K562 (cell line): ENCODE measurements at regions not wholly inside any gene's neighbourhood (a gene's known extent, or its start where the extent isn't known, plus 50 kb on each side); places are given as distances from the start of the nearest gene placed in this dataset.

Experiments used
- CTCF ChIP-seq, 3 experiments: IDR thresholded peaks in 2 of 3; conservative IDR thresholded peaks in 1 of 3; 2 replicates each; pipeline ENCODE4 v1.5.1; 2011 to 2012; ENCODE audit warnings: low read length in 3 of 3, mild to moderate bottlenecking in 3 of 3, control low read depth in 2 of 3, improper control_type of control experiment in 1 of 3, inconsistent platforms in 1 of 3, low read depth in 1 of 3, mixed read lengths in 1 of 3, moderate library complexity in 1 of 3; ENCODE audit not compliant: insufficient read depth in 2 of 3
- MTA3 ChIP-seq: fragments of 450-650 bp; formaldehyde crosslinking; IDR thresholded peaks from 2 replicates; pipeline ENCODE4 v1.6.1; 2017; ENCODE audit warnings: mild to moderate bottlenecking, borderline replicate concordance
- NFYB ChIP-seq: IDR thresholded peaks from 2 replicates; pipeline ENCODE4 v1.6.1; 2011; ENCODE audit warnings: mild to moderate bottlenecking, moderate library complexity; ENCODE audit not compliant: insufficient read length; ENCODE audit errors: extremely low read depth
- PCBP1 ChIP-seq: fragments of 200-400 bp; formaldehyde crosslinking; IDR thresholded peaks from 2 replicates; pipeline ENCODE4 v1.6.1; 2018; ENCODE audit warnings: mild to moderate bottlenecking, low read depth, low read length; ENCODE audit not compliant: poor library complexity, severe bottlenecking
- PHF8 ChIP-seq: fragments of 200-600 bp; sonication (generic); IDR thresholded peaks from 2 replicates; pipeline ENCODE4 v1.6.1; 2012; ENCODE audit warnings: mixed run types, mild to moderate bottlenecking, inconsistent platforms, low read length, moderate library complexity, borderline replicate concordance
- POLR2A ChIP-seq: fragments of 450-650 bp; conservative IDR thresholded peaks from 2 replicates; pipeline ENCODE4 v1.6.1; 2016
- POLR2AphosphoS5 ChIP-seq: IDR thresholded peaks from 2 replicates; pipeline ENCODE4 v1.6.1; 2011; ENCODE audit warnings: mild to moderate bottlenecking, low read depth, low read length, moderate library complexity; ENCODE audit not compliant: control insufficient read depth, insufficient read depth
- RBM34 ChIP-seq: fragments of 200-400 bp; formaldehyde crosslinking; IDR thresholded peaks from 2 replicates; pipeline ENCODE4 v1.6.1; 2018; ENCODE audit warnings: low read length, borderline replicate concordance; ENCODE audit not compliant: insufficient read depth
- STAT6 ChIP-seq: sonication (generic); formaldehyde crosslinking; IDR thresholded peaks from 2 replicates; pipeline ENCODE4 v1.8.1; 2023; ENCODE audit warnings: mild to moderate bottlenecking, missing genetic modification reagents
- ZHX1 ChIP-seq: fragments of 150-350 bp; conservative IDR thresholded peaks from 2 replicates; pipeline ENCODE4 v1.6.1; 2014; ENCODE audit warnings: low read length
- ZNF274 ChIP-seq: IDR thresholded peaks from 2 replicates; pipeline ENCODE4 v1.6.1; 2011; ENCODE audit warnings: low read depth, mild to moderate bottlenecking, low read length, moderate library complexity, borderline replicate concordance
- ZNF785 ChIP-seq: fragments of 250-450 bp; sonication (Bioruptor Pico); IDR thresholded peaks from 2 replicates; pipeline ENCODE4 v1.4.0; 2020; ENCODE audit warnings: mild to moderate bottlenecking
- TF ChIP-seq, protein P1 (sequence below): sonication (generic); formaldehyde crosslinking; IDR thresholded peaks from 2 replicates; pipeline ENCODE4 v1.8.1; 2023; ENCODE audit warnings: mild to moderate bottlenecking, missing genetic modification reagents

DNA sequence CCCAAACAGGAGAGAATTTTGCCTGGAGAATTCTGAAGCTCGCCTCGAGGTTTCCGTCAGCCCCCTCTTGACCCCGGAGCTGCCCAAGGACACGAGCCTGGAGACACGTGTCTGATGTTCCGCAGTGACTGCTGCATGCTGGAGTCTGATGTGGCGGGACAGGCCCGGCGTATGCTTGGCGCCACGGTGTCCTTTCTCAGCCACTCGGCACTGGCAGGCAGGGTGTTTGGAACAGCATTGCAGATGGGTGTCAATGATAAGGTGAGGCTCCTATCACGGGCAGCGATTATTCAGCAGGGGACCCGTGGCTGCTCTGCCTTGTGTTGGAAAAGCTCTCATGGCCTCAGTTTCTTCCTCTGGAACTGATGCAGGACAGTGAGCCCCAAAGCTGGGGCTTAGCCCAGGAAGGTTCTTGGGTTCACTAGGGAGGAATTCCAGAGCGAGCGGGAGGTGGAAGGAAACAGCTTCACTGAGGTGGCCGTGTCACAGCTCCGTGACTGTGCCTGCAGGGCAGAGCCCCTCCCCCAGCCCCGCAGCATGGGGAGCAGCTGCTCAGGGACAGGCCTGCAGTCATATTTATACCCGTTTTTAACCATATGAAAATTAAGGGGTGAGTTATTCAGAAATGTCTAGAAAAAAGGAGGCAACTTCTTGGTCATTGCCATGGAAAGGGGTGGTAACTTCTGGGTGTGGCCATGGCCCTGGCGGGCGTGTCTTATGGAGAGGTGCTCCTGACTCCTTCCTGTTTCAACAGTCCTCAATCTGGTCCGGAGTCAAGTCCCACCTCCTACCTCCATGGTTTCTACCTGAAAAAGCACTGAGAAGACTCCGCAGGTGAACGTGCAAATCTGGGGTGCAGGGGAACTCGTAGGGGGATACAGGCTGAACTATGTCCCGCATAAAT is 123.4 kb downstream of the SIK1 start:
- TF ChIP-seq RBM34 (no peak), ZHX1 (no peak), ZNF785 (CRISPR knock-in tag) (no peak), ZNF274 (no peak), POLR2A (no peak), NFYB (no peak), CTCF (IDR thresholded peaks at IDR 0.05 in 2 of 3, conservative IDR thresholded peaks at IDR 0.05 in 1 of 3; ENCODE audit: insufficient read depth in 2 of 3, low read depth in 1 of 3, low read length in 3 of 3) (no peak), PHF8 (no peak), MTA3 (no peak), STAT6 (CRISPR knock-in tag) (no peak), PCBP1 (no peak), POLR2AphosphoS5 (no peak)
- TF ChIP-seq, protein P1, sequence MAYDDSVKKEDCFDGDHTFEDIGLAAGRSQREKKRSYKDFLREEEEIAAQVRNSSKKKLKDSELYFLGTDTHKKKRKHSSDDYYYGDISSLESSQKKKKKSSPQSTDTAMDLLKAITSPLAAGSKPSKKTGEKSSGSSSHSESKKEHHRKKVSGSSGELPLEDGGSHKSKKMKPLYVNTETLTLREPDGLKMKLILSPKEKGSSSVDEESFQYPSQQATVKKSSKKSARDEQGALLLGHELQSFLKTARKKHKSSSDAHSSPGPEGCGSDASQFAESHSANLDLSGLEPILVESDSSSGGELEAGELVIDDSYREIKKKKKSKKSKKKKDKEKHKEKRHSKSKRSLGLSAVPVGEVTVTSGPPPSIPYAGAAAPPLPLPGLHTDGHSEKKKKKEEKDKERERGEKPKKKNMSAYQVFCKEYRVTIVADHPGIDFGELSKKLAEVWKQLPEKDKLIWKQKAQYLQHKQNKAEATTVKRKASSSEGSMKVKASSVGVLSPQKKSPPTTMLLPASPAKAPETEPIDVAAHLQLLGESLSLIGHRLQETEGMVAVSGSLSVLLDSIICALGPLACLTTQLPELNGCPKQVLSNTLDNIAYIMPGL, result no peak
